ENCODE measurements at regions not wholly inside any gene's neighbourhood (a gene's known extent, or its start where the extent isn't known, plus 50 kb on each side); places are given as distances from the start of the nearest gene placed in this dataset.

GRCh38 chr18:76750917-76751890, 71.2 kb upstream of the ZNF236 start:
- 7% methylated on average over 5 of the region's 5 CpGs for WGBS (ENCODE audit: low lambda C conversion rate)
- TF ChIP-seq PBX3 (IDR thresholded peaks at IDR 0.05) (no peak), NFIC (IDR thresholded peaks at IDR 0.05; ENCODE audit: borderline replicate concordance) (no peak), TEAD4 (IDR thresholded peaks at IDR 0.05; ENCODE audit: borderline replicate concordance, insufficient read depth) (no peak), RAD21 (IDR thresholded peaks at IDR 0.05; ENCODE audit: low read length) (no peak), RFX5 (IDR thresholded peaks at IDR 0.05; ENCODE audit: low read length) (no peak), TCF12 (IDR thresholded peaks at IDR 0.05) (no peak), RCOR1 (IDR thresholded peaks at IDR 0.05; ENCODE audit: low read length) (no peak), TAF1 (IDR thresholded peaks at IDR 0.05; ENCODE audit: borderline replicate concordance, low read depth, low read length) (no peak), CHD2 (IDR thresholded peaks at IDR 0.05; ENCODE audit: low read length, partially characterized antibody) (no peak), CTCF (IDR thresholded peaks at IDR 0.05) (no peak), EP300 (IDR thresholded peaks at IDR 0.05; ENCODE audit: borderline replicate concordance in 1 of 2, low read depth in 1 of 2, low read length in 1 of 2) (no peak), MXI1 (IDR thresholded peaks at IDR 0.05; ENCODE audit: low read depth, low read length) (no peak), GABPA (IDR thresholded peaks at IDR 0.05; ENCODE audit: low read depth) (no peak), ELF1 (IDR thresholded peaks at IDR 0.05) (no peak)
- TF ChIP-seq, protein P1, sequence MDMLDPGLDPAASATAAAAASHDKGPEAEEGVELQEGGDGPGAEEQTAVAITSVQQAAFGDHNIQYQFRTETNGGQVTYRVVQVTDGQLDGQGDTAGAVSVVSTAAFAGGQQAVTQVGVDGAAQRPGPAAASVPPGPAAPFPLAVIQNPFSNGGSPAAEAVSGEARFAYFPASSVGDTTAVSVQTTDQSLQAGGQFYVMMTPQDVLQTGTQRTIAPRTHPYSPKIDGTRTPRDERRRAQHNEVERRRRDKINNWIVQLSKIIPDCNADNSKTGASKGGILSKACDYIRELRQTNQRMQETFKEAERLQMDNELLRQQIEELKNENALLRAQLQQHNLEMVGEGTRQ (IDR thresholded peaks at IDR 0.05; ENCODE audit: borderline replicate concordance, low read depth, low read length): no peak
- TF ChIP-seq, protein P2, sequence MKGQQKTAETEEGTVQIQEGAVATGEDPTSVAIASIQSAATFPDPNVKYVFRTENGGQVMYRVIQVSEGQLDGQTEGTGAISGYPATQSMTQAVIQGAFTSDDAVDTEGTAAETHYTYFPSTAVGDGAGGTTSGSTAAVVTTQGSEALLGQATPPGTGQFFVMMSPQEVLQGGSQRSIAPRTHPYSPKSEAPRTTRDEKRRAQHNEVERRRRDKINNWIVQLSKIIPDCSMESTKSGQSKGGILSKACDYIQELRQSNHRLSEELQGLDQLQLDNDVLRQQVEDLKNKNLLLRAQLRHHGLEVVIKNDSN (IDR thresholded peaks at IDR 0.05; ENCODE audit: borderline replicate concordance, low read depth): no peak
- CTCF ChIA-PET: interaction anchor here (0.9 kb wide), 1 partner anchor 53 kb away, joined by 3 read pairs; no protein-coding TSS in a partner anchor

More at GRCh38 chr18:76750917-76751890, 71.2 kb upstream of the ZNF236 start:
- Histone ChIP-seq H3K9ac (no peak overlapping the region), H3K9me3 (peaks cover 19% of the 10 kb centered on the region), H3K4me2 (no peak overlapping the region), H4K20me1 (ENCODE audit: insufficient read depth) (no peaks in the 10 kb centered on the region), H3K36me3 (replicated peaks in 1 of 2; ENCODE audit: control insufficient read depth in 1 of 2, insufficient read depth in 2 of 2, low read length in 1 of 2) (no peaks in the 10 kb centered on the region), H3K4me3 (ENCODE audit: low read depth in 2 of 2, low read length in 1 of 2) (no peak overlapping the region), H2AFZ (ENCODE audit: low read depth) (no peak overlapping the region), H3K4me1 (ENCODE audit: control insufficient read depth in 1 of 2, insufficient read depth in 2 of 2, low read depth in 1 of 2, low read length in 1 of 2) (no peaks in the 10 kb centered on the region), H3K27me3 (ENCODE audit: insufficient read depth) (no peaks in the 10 kb centered on the region), H3F3A (replicated peaks; ENCODE audit: insufficient read depth) (no peaks in the 10 kb centered on the region), H3K79me2 (ENCODE audit: insufficient read depth) (no peaks in the 10 kb centered on the region), H3K27ac (ENCODE audit: low read depth in 2 of 2, low read length in 1 of 2) (no peak overlapping the region), H3K9me2 (no peaks in the 10 kb centered on the region)
- DNase-seq: no peak
- POLR2A ChIA-PET: no interaction called here

Measured in SK-N-SH (cell line).